ENCODE measurements at regions not wholly inside any gene's neighbourhood (a gene's known extent, or its start where the extent isn't known, plus 50 kb on each side); places are given as distances from the start of the nearest gene placed in this dataset.
"Not testable (repeated sequence)": the region's sequence is repeated elsewhere in the genome, so short reads cannot be mapped to it uniquely, and the experiment has no call there.

DNA sequence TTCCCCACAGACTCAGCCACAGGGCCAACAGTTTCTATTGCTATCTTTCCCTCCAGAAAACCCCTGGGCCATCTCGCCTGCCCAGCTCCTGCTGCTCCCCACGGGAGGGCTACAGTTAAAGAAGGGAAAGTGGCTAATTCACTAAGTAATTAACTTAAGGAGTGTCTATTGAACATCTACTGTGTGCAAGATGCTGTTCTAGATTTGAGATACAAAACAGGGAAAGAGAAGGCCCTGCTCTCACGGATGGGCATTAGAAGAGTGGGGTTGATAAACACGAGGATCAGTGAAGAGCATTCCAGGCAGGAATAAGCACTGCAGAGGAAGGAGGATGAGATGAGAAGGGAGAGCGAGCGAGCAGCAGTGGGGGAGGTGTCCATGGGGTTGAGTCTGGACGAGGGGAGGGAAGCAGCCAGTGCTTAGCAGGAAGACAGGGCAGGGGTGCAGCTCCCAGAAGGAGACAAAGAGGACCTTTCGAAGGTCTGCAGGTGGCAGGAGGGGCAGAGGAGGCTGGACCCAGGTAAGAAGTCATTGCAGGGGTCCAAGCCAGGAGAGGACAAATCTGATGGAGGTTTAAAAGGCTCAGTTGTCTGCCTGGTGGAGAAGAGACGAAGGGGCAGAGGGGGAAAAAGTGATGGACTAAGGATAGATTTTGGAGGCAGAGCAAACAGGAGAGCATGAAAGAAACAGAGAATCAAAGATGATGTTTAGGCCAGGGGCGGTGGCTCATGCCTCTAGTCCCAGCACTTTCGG, 64.7 kb downstream of the KLF15 start:
- DNase-seq, result no peak

DNA sequence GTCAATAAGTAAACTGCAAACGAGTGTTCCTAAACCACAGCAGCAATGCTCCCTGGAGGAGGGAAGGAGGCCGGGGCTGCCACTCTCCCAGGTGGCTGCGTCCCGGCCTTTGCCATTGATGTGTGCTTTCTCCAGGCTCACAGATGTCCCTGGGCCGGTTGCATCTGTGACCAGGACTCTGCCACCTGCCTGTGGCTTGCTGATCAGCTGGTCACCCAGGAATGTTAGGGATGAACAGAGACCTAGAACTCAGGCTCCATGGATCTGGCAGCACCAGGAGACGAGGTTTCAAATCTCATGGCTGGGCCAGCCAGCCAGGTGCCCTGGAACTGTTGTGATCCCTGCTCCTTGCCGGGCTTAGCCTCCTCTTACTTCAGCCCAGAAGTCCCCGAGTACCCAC, 65.7 kb downstream of the KLF15 start:
- DNase-seq, result no peak

DNA sequence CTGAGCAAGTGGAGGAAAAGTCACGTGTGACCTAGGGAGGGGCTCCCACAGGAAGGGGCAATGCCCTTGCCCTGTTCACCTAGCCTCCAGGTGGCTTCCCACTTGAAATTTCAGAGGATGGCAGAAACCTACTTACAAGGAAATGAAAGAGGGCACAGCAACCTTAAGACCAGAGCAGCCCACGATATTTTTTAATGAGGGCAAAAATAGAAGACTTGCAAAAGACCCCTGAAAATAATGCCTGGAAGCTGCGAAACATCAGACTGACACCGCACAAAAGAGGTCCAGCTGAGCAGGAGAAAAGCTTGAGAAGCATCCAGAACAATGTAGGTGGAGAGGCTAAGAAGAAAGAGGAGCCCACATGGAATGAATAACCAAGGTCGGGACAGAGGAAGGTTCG, 66.1 kb downstream of the KLF15 start:
- DNase-seq, result no peak

GRCh38 chr3:126290325-126290724, 66.9 kb downstream of the KLF15 start:
- DNase-seq, result no peak

DNA sequence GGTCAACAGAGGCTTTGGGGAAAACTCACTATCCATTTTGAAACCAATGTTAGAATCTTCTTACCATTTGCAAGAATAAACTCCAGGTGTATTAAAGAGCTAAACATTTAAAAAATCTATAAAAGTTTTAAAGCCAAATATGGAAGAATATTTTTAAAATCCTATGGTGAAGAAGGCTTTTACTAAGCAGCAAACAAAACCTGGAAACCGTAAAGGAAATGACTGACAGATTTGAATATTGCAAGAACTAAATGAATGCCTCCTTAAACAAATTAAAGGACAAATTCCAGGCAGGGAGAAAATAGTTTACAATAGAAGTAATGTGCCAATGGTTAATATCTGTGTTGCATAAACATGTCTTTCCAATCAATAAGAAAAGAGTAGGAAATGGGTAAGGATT, 68.1 kb downstream of the KLF15 start:
- no peak for DNase-seq

- no peak for DNase-seq
Observed at GRCh38 chr3:126288314-126288713, 68.9 kb downstream of the KLF15 start.

DNA sequence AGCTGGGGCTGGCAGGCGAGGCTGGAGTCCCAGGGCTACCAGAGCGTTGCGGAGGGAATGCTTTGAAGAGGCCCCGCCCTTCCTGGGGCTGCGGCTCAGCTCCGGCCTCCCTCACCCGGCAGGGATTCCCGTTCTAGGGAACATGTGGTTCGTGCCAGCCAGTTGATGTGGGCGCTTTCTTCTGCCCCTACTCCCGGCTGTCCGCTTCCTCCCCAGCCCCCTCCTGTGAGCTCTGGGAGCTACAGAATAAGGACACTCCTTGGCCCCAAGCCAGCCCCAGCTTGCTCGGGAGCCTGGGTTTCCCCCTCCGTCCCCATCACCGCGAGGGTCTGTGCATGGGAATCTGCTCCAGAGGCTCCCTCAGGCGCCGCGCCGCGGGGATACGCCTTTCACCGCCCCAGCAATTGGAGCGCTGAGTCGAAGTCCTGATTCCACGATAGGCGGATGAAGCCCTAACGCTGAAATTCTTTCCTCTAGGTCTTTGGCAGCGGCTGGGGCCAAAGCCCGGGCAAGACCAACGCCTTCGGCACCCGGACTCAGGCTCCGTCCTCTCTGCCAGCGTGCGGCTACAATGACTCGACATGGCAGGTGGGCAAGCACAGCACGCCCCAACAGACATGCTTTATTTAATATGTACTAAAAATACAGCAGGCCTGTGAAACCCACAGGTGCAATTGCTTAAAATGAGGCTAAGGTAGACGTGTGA, 69.5 kb downstream of the KLF15 start:
- peak; percentile 59 for DNase-seq

GRCh38 chr3:126287171-126287535, 70.1 kb downstream of the KLF15 start:
- DNase-seq, result no peak

DNA sequence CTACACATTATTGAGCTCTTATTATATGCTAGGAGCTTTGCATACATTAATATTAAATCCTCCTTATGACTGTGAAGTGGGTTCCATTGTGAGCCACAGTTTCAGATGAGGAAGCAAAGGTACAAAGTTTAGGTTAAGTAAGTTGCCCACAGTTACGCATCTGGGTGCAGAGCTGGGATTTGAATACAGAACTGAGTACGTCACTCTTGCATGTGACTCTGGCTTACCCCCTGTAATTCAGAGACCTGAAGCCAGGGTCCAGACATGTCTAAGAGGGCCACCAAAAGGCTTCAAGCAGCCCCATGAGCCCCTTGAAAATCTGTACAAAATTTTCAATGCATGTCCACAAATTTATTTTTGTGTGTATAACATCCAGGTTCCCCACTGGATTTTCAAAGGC, 71.8 kb downstream of the KLF15 start:
- DNase-seq, result no peak

GRCh38 chr3:126284258-126284904, 72.8 kb downstream of the KLF15 start:
- DNase-seq, result no peak

DNA sequence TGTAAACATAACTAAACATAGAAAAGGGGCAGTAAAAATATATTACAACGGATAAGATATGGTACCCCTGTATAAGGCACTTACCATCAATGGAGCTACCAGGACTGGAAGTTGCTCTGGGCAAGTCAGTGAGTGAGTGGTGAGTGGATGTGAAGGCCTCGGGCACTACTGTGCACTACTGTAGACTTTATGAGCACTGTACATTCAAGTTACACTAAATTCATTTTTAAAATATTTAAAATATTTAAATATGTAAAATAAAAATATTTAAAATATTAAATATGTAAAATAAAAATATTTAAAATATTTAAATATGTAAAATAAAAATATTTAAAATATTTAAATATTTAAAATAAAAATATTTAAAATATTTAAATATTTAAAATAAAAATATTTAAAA, 73.6 kb downstream of the KLF15 start:
- DNase-seq, result not testable (repeated sequence)

DNA sequence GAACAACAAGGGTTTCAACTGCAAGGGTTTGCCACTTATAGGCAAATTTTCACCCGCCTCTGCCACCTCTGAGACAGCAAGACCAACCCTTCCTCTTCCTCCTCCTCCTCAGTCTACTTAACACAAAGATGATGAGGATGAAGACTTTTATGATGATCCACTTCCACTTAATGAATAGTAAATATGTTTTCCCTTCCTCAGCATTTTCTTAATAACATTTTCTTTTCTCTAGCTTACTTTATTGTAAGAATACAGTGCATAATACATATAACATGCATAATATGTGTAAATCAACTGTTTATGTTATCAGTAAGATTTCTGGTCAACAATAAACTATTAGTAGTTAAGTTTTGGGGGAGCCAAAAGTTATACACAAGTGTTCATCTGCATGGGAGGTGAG, 77.4 kb downstream of the KLF15 start:
- no peak for DNase-seq

GRCh38 chr3:126277629-126278378, 79.4 kb downstream of the KLF15 start:
- DNase-seq, result no peak

- no peak for DNase-seq
Observed at GRCh38 chr3:126275620-126275904, 81.6 kb downstream of the KLF15 start.

DNA sequence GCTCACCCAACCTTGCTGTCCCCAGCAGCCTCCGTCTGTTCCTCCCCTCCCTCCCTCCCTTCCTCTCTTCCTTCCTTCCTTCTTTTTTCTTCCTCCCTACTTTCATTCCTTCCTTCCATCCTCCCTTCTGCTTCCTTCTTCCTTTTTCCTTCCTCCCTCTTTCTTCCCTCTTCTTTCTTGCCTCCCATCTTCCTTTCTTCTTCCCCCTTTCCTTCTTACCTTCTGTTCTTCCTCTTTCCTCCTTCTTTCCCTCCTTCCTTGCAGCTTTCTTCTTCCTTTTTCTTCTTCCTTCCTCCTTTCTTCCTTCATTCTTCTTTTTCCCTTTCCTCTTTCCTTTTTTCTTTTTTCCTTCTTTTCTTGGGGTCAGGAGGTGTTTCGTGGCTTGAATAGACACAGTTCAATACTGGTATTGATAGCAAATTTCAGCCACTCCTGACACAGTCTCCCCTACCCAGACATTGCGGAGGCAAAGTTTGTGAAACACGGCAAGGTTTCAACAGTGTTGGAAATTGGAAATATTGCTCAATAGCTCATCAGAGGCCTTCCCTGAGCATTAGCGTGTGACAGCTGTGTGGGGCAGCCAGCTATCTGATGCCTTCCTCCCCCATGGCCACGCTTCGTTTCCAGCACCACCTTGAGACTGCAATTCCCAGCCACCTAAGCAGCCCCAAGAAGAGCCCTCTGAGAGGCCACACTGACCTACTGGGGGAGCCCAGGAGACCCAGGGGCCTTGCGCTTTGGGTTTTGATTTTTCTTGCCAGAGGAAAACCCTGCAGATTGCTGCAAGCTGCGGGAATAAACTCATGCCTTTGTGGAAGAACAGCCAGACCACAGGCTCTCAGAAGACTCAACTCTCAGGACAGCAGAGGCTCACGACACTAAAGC, 82.2 kb downstream of the KLF15 start:
- DNase-seq, result no peak

- no peak for DNase-seq
Observed at GRCh38 chr3:126270145-126270811, 86.9 kb downstream of the KLF15 start.

GRCh38 chr3:126269354-126269753, 87.9 kb downstream of the KLF15 start:
- no peak for DNase-seq

DNA sequence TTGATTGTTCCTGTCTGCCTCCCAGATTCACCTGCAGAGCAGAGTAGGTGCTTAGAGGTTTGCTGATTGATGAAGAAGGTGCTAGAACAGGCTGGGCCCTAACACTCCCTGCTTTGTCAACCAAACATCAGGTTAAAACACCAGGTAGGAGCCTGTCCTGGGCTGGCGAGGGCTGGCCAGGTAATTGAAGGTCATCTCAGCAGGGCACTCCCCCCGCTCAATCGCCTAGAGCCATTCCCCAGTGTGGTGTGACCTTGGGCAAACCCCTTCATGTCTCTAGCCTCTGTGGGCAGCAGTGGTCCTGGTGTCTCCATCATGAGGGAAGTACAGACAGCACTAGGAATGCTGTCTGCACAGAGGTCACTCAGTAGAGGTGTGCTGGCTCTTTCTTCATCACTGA, 88.3 kb downstream of the KLF15 start:
- DNase-seq, result no peak

DNA sequence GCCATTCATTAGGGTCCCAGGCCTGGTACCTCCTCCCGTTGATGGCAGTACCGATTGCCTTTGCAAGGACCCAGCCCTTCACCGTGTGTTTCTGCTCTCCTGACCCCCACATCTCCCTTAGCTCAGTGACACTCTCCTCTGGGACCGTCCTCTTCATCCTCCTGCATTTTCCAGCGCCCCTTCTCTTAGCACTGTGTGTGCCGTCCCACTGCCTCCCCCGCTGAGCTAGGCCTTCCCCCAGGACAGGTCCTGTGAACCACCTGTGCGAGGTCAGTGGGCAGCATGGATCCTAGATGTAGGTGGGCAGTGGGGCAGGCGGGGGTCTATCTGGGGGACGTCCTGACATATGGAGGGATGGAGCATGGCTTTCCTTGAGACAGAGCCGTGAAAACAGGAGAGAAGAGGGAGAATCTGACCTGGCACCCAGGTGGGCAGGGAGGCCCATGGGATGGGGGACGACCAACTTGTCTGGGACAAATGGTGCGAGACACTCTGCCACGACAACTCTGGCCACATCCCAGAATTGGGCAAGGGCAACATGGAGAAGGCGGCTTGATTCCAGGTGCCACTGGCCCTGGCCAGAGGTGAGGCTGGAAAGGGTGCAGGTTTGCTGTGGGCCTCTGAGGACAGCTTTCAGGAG, 87.7 kb upstream of the ALDH1L1 start:
- no peak for DNase-seq

DNA sequence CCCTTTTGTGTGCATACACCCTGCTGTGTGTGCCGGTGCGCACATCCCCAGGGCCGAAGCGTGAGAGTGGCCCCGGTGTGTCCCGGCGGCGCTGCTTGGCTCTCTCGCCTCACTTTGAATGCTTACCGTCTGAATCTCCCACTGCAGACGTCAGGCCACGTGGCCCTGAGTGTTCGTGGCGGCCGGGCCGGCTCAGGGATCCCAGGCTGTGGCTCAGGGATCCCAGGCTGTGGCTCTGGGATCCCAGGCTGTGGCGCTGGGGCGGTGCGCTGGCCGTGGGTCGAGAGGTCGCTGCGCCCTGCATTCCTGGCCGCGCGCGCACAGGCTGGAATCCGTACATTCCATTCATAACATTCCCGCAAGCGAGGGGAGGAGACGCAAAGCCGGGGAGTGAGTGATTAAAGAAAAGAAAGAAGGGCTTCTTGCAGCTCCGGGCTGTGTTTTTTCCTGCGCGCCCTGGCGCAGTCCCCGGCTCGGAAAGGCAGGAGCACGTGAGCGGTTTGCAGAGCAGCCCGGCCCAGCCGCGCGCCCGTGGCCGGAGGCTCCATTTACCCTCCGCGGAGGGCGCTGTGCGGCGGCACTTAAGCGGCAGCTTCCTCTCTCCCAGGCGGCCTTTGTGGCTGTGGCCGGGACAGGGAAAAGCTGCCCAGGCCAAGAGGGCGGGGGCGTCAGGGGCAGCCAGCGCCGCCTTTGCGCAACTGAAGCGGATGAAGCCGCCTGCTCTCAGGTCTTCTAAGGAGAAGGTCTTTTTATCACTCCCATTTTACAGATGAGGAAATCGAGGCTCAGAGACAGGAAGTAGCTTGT, 87.0 kb upstream of the ALDH1L1 start:
- DNase-seq, result no peak

DNA sequence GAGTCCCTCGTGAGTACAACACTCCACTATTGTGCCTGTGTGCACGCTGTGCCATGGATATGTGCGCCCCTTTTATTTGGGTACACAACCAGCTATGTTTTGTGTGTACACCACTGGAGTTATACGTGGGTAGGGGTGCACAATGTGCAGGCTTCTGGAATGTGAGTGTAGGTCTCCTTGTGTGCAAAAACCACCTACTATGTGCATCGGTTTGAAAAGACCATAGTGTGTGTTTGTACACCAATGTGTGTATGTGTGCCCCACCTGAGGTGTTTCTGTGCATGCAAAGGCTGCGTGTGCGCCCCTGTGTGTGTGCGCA, 86.4 kb upstream of the ALDH1L1 start:
- no peak for DNase-seq

Measured in DMS 273 treated with DMSO at 0.1 percent for 48 hours (cell line).